ENCODE measurements at regions not wholly inside any gene's neighbourhood (a gene's known extent, or its start where the extent isn't known, plus 50 kb on each side); places are given as distances from the start of the nearest gene placed in this dataset.

GRCh38 chr1:190564117-190564516 lies 86.5 kb upstream of the BRINP3 start:
- Histone ChIP-seq H3K27me3 (ENCODE audit: control insufficient read depth, extremely low read depth, insufficient read depth, low read length) (no peaks in the 10 kb centered on the region), H3K4me1 (ENCODE audit: control insufficient read depth, extremely low read depth, insufficient read depth, low read length) (no peaks in the 10 kb centered on the region), H4K20me1 (ENCODE audit: control insufficient read depth, extremely low read depth, insufficient read depth, low read length) (no peaks in the 10 kb centered on the region), H3K4me2 (ENCODE audit: control insufficient read depth, extremely low read depth, insufficient read depth, low read depth, low read length) (no peak overlapping the region), H3K9me3 (ENCODE audit: control insufficient read depth, low read depth, low read length) (no peaks in the 10 kb centered on the region), H3K9ac (ENCODE audit: control insufficient read depth, extremely low read depth, insufficient read depth, low read length) (no peak overlapping the region), H3K9me1 (ENCODE audit: control insufficient read depth, extremely low read depth, insufficient read depth, low read length) (no peaks in the 10 kb centered on the region), H3K27ac (ENCODE audit: control insufficient read depth, insufficient read depth, low read length) (no peak overlapping the region), H3K36me3 (ENCODE audit: control insufficient read depth in 2 of 2, extremely low read depth in 1 of 2, insufficient read depth in 2 of 2, low read length in 2 of 2) (no peaks in the 10 kb centered on the region), H3K79me2 (ENCODE audit: control insufficient read depth, insufficient read depth, low read length) (no peaks in the 10 kb centered on the region), H2AFZ (ENCODE audit: control insufficient read depth, low read length) (no peak overlapping the region), H3K4me3 (ENCODE audit: control insufficient read depth in 2 of 3, extremely low read depth in 1 of 3, insufficient read depth in 2 of 3, low read depth in 1 of 3, low read length in 3 of 3) (no peak overlapping the region)
- dilution Hi-C loops (cut with MboI; ENCODE audit: extremely low pct_ligation_motif_present, low sequenced_read_pairs): no loop called here
- FAIRE-seq (no peak), DNase-seq (ENCODE audit: low read depth, low spot score) (no peak)
- TF ChIP-seq EZH2 (IDR thresholded peaks at IDR 0.05; ENCODE audit: low read length): no peak
- no peak for TF ChIP-seq CTCF (optimal IDR thresholded peaks at IDR 0.05 in 1 of 3, IDR thresholded peaks at IDR 0.05 in 1 of 3, conservative IDR thresholded peaks at IDR 0.05 in 1 of 3; ENCODE audit: extremely low read depth in 1 of 3, insufficient read depth in 2 of 3, low read length in 3 of 3)

- Histone ChIP-seq H3K27ac (ENCODE audit: control insufficient read depth, insufficient read depth, low read length) (no peak overlapping the region), H4K20me1 (ENCODE audit: control insufficient read depth, extremely low read depth, insufficient read depth, low read length) (no peaks in the 10 kb centered on the region), H3K27me3 (ENCODE audit: control insufficient read depth, extremely low read depth, insufficient read depth, low read length) (no peaks in the 10 kb centered on the region), H2AFZ (ENCODE audit: control insufficient read depth, low read length) (no peak overlapping the region), H3K4me1 (ENCODE audit: control insufficient read depth, extremely low read depth, insufficient read depth, low read length) (no peaks in the 10 kb centered on the region), H3K4me2 (ENCODE audit: control insufficient read depth, extremely low read depth, insufficient read depth, low read depth, low read length) (no peak overlapping the region), H3K4me3 (ENCODE audit: control insufficient read depth in 2 of 3, extremely low read depth in 1 of 3, insufficient read depth in 2 of 3, low read depth in 1 of 3, low read length in 3 of 3) (no peak overlapping the region), H3K9me3 (ENCODE audit: control insufficient read depth, low read depth, low read length) (no peaks in the 10 kb centered on the region), H3K36me3 (ENCODE audit: control insufficient read depth in 2 of 2, extremely low read depth in 1 of 2, insufficient read depth in 2 of 2, low read length in 2 of 2) (no peaks in the 10 kb centered on the region), H3K79me2 (ENCODE audit: control insufficient read depth, insufficient read depth, low read length) (no peaks in the 10 kb centered on the region), H3K9ac (ENCODE audit: control insufficient read depth, extremely low read depth, insufficient read depth, low read length) (no peak overlapping the region), H3K9me1 (ENCODE audit: control insufficient read depth, extremely low read depth, insufficient read depth, low read length) (no peaks in the 10 kb centered on the region)
- FAIRE-seq (no peak), DNase-seq (ENCODE audit: low read depth, low spot score) (no peak)
- dilution Hi-C loops (cut with MboI; ENCODE audit: extremely low pct_ligation_motif_present, low sequenced_read_pairs): no loop called here
- TF ChIP-seq CTCF (optimal IDR thresholded peaks at IDR 0.05 in 1 of 3, IDR thresholded peaks at IDR 0.05 in 1 of 3, conservative IDR thresholded peaks at IDR 0.05 in 1 of 3; ENCODE audit: extremely low read depth in 1 of 3, insufficient read depth in 2 of 3, low read length in 3 of 3): no peak
- TF ChIP-seq EZH2 (IDR thresholded peaks at IDR 0.05; ENCODE audit: low read length): no peak
Measured at GRCh38 chr1:190578017-190578416, 100.4 kb upstream of the BRINP3 start.

Measured in keratinocyte (primary cell).